ENCODE measurements at regions not wholly inside any gene's neighbourhood (a gene's known extent, or its start where the extent isn't known, plus 50 kb on each side); places are given as distances from the start of the nearest gene placed in this dataset.

GRCh38 chr3:99393961-99394360, 244.4 kb upstream of the COL8A1 start:
- no peak for DNase-seq (ENCODE audit: low read depth, low spot score)
- 11% methylated on average over 2 of the region's 2 CpGs for WGBS (ENCODE audit: insufficient coverage, insufficient replicate concordance, low lambda C conversion rate, missing lambda C conversion rate)
- FAIRE-seq, result no peak
- Histone ChIP-seq H3K36me3 (ENCODE audit: control insufficient read depth in 2 of 2, insufficient read depth in 2 of 2, low read length in 1 of 2) (no peaks in the 10 kb centered on the region), H3K27ac (ENCODE audit: control insufficient read depth, insufficient read depth) (no peak overlapping the region), H3K79me2 (ENCODE audit: control insufficient read depth, insufficient read depth, low read length) (no peaks in the 10 kb centered on the region), H3K4me2 (ENCODE audit: control insufficient read depth, insufficient read depth) (no peak overlapping the region), H3K4me3 (no peak overlapping the region), H4K20me1 (ENCODE audit: control insufficient read depth, insufficient read depth) (no peaks in the 10 kb centered on the region), H3K9ac (ENCODE audit: control insufficient read depth, insufficient read depth, low read length) (no peak overlapping the region), H3K27me3 (replicated peaks in 1 of 2; ENCODE audit: control insufficient read depth in 2 of 2, insufficient read depth in 2 of 2, low read length in 1 of 2) (no peaks in the 10 kb centered on the region), H2AFZ (ENCODE audit: control insufficient read depth, low read depth, low read length) (no peak overlapping the region), H3K9me3 (replicated peaks; ENCODE audit: control insufficient read depth, insufficient read depth, low read length) (no peaks in the 10 kb centered on the region; the same call in 2 of the 3 replicates), H3K4me1 (ENCODE audit: control insufficient read depth, insufficient read depth, low read length) (no peaks in the 10 kb centered on the region)
- intact Hi-C loops (cut with micrococcal nuclease; ENCODE audit: unreplicated experiment), result no loop called here
- RAD21 ChIA-PET (ENCODE audit: unreplicated experiment), result no interaction called here
- in situ Hi-C loops (cut with MboI), result no loop called here
- no peak for ATAC-seq
- POLR2A ChIA-PET, result no interaction called here
- CTCF ChIA-PET, result interaction anchor here (0.6 kb wide), 1 partner anchor 394 kb away, joined by 4 read pairs; no protein-coding TSS in a partner anchor
- TF ChIP-seq ZBED1 (IDR thresholded peaks at IDR 0.05; ENCODE audit: borderline replicate concordance), result no peak
- no peak for TF ChIP-seq IKZF2 (IDR thresholded peaks at IDR 0.05)
- TF ChIP-seq TBL1XR1 (IDR thresholded peaks at IDR 0.05; ENCODE audit: low read depth, low read length), result no peak
- TF ChIP-seq TCF7 (IDR thresholded peaks at IDR 0.05; ENCODE audit: borderline replicate concordance), result no peak
- TF ChIP-seq EZH2 (IDR thresholded peaks at IDR 0.05; ENCODE audit: borderline replicate concordance, control insufficient read depth, low read depth, low read length), result no peak
- no peak for TF ChIP-seq RELA (IDR thresholded peaks at IDR 0.05; ENCODE audit: borderline replicate concordance, partially characterized antibody)
- TF ChIP-seq ZNF274 (IDR thresholded peaks at IDR 0.05; ENCODE audit: insufficient read depth, insufficient read length), result no peak
- TF ChIP-seq MTA3 (IDR thresholded peaks at IDR 0.05; ENCODE audit: borderline replicate concordance, low read length), result no peak
- TF ChIP-seq IRF5 (IDR thresholded peaks at IDR 0.05; ENCODE audit: borderline replicate concordance), result no peak
- no peak for TF ChIP-seq ZSCAN29 (IDR thresholded peaks at IDR 0.05)
- SMC1A ChIA-PET (ENCODE audit: uncharacterized antibody, unreplicated experiment), result no interaction called here
- no TSS peak for BruUV-seq (replicated peaks)
